Panc1 (cell line): ENCODE measurements at regions not wholly inside any gene's neighbourhood (a gene's known extent, or its start where the extent isn't known, plus 50 kb on each side); places are given as distances from the start of the nearest gene placed in this dataset.

Source experiments
- ATAC-seq: fragments of 200-7000 bp; cut with Tn5 transposase; 2 replicates; pipeline ENCODE4 v1.9.1; 2020; ENCODE audit warnings: mild to moderate bottlenecking, moderate library complexity
- BruUV-seq: library from RNA; stranded (reverse); fragments of 400-500 nt; replicated peaks from 2 replicates; lab custom pipeline; 2021; lab: Mats Ljungman, UMichigan
- CTCF ChIA-PET: fragments of 300-600 bp; sonication (Branson Sonifier 250); formaldehyde crosslinking; loops from one replicate; lab custom pipeline; 2022; ENCODE audit warnings: antibody characterized with exemption; lab: Charles Lee
- POLR2A ChIA-PET: fragments of 300-600 bp; sonication (Branson Sonifier 250); formaldehyde crosslinking; loops from one replicate; lab custom pipeline; 2022; ENCODE audit warnings: antibody characterized with exemption; lab: Charles Lee
- DNase-seq: peaks from one replicate; pipeline ENCODE4 v3.0.0-alpha.2; 2010; ENCODE audit warnings: low read depth, low spot score
- H3K27ac ChIP-seq: 2 replicates; pipeline ENCODE4 v1.5.1; 2011; ENCODE audit warnings: mild to moderate bottlenecking, low read length, inconsistent platforms
- H3K27me3 ChIP-seq: fragments of 200-500 bp; sonication (Bioruptor generic); 2 replicates; pipeline ENCODE4 v1.6.0; 2014; ENCODE audit warnings: low read length, inconsistent platforms; ENCODE audit not compliant: control insufficient read depth, insufficient read depth
- H3K36me3 ChIP-seq: fragments of 200-500 bp; sonication (Bioruptor generic); 2 replicates; pipeline ENCODE4 v1.5.1; 2014; ENCODE audit warnings: inconsistent platforms, mild to moderate bottlenecking, low read length, moderate library complexity; ENCODE audit not compliant: control insufficient read depth, insufficient read depth
- H3K4me1 ChIP-seq: 2 replicates; pipeline ENCODE4 v1.5.1; 2011; ENCODE audit warnings: inconsistent platforms, mild to moderate bottlenecking, low read length, moderate library complexity; ENCODE audit not compliant: control insufficient read depth, insufficient read depth
- H3K4me3 ChIP-seq, 2 experiments: 2 replicates each; pipeline ENCODE4 v1.5.1; 2011 to 2012; ENCODE audit warnings: low read depth in 2 of 2, low read length in 2 of 2, mild to moderate bottlenecking in 2 of 2, inconsistent platforms in 1 of 2, moderate library complexity in 1 of 2
- H3K9me3 ChIP-seq: fragments of 200-500 bp; sonication (Bioruptor generic); 2 replicates; pipeline ENCODE4 v1.5.1; 2014; ENCODE audit warnings: low read depth, mild to moderate bottlenecking, inconsistent platforms, low read length, moderate library complexity; ENCODE audit not compliant: control insufficient read depth, insufficient read depth
- POLR2AphosphoS5 ChIP-seq: IDR thresholded peaks from 2 replicates; pipeline ENCODE4 v1.6.1; 2012; ENCODE audit warnings: mild to moderate bottlenecking, low read depth, low read length, moderate library complexity
- REST ChIP-seq, 2 experiments: IDR thresholded peaks; 2 replicates each; pipeline ENCODE4 v1.6.1; 2011 to 2012; ENCODE audit warnings: low read depth in 2 of 2, control low read depth in 1 of 2, low read length in 1 of 2, mild to moderate bottlenecking in 1 of 2, moderate library complexity in 1 of 2; ENCODE audit not compliant: insufficient read depth in 1 of 2
- SIN3A ChIP-seq: IDR thresholded peaks from 2 replicates; pipeline ENCODE4 v1.6.1; 2012; ENCODE audit warnings: low read depth, mild to moderate bottlenecking, low read length, moderate library complexity, borderline replicate concordance; ENCODE audit not compliant: insufficient read depth
- TCF7L2 ChIP-seq: IDR thresholded peaks from 2 replicates; pipeline ENCODE4 v1.6.1; 2011; ENCODE audit warnings: mild to moderate bottlenecking, low read depth, low read length, inconsistent platforms
- in situ Hi-C: cut with HindIII; loops from 2 replicates; pipeline ENCODE4 v1.10.0; 2016; ENCODE audit warnings: low sequenced_read_pairs, low pct_unique_long_range_greater_than_20kb
- intact Hi-C: fragments of 100-400 bp; cut with micrococcal nuclease; formaldehyde crosslinking; loops from one replicate; pipeline ENCODE4 v1.10.0; 2022; ENCODE audit not compliant: unreplicated experiment
- TF ChIP-seq, protein P1 (sequence below): fragments of 450-650 bp; IDR thresholded peaks from 2 replicates; pipeline ENCODE4 v1.5.1; 2017; ENCODE audit warnings: mild to moderate bottlenecking

- Histone ChIP-seq H3K27ac (no peak overlapping the region), H3K27me3 (no peaks in the 10 kb centered on the region), H3K9me3 (no peaks in the 10 kb centered on the region), H3K36me3 (no peaks in the 10 kb centered on the region), H3K4me3 (no peak overlapping the region), H3K4me1 (no peaks in the 10 kb centered on the region)
- no peak for ATAC-seq
- in situ Hi-C loops (no loop called here), intact Hi-C loops (no loop called here)
- ChIA-PET CTCF (no interaction called here), POLR2A (no interaction called here)
- TF ChIP-seq POLR2AphosphoS5 (no peak), SIN3A (no peak), REST (IDR thresholded peaks at IDR 0.05; ENCODE audit: insufficient read depth in 1 of 2, low read depth in 2 of 2, low read length in 1 of 2) (no peak), TCF7L2 (no peak)
- TF ChIP-seq, protein P1, sequence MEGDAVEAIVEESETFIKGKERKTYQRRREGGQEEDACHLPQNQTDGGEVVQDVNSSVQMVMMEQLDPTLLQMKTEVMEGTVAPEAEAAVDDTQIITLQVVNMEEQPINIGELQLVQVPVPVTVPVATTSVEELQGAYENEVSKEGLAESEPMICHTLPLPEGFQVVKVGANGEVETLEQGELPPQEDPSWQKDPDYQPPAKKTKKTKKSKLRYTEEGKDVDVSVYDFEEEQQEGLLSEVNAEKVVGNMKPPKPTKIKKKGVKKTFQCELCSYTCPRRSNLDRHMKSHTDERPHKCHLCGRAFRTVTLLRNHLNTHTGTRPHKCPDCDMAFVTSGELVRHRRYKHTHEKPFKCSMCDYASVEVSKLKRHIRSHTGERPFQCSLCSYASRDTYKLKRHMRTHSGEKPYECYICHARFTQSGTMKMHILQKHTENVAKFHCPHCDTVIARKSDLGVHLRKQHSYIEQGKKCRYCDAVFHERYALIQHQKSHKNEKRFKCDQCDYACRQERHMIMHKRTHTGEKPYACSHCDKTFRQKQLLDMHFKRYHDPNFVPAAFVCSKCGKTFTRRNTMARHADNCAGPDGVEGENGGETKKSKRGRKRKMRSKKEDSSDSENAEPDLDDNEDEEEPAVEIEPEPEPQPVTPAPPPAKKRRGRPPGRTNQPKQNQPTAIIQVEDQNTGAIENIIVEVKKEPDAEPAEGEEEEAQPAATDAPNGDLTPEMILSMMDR = no peak
- no TSS peak for BruUV-seq
- no peak for DNase-seq
Measured at GRCh38 chr13:84430446-84430845, 548.2 kb upstream of the SLITRK1 start.

- ATAC-seq (no peak), DNase-seq (no peak)
- POLR2A ChIA-PET = no interaction called here
- in situ Hi-C loops = no loop called here
- Histone ChIP-seq H3K27me3 (no peaks in the 10 kb centered on the region), H3K9me3 (no peaks in the 10 kb centered on the region), H3K4me3 (no peak overlapping the region), H3K27ac (no peak overlapping the region), H3K4me1 (no peaks in the 10 kb centered on the region), H3K36me3 (no peaks in the 10 kb centered on the region)
- no TSS peak for BruUV-seq
- CTCF ChIA-PET = no interaction called here
- no peak for TF ChIP-seq REST (IDR thresholded peaks at IDR 0.05; ENCODE audit: insufficient read depth in 1 of 2, low read depth in 2 of 2, low read length in 1 of 2)
- TF ChIP-seq POLR2AphosphoS5 = no peak
- TF ChIP-seq SIN3A = no peak
- TF ChIP-seq TCF7L2 = no peak
- TF ChIP-seq, protein P1 = no peak
- intact Hi-C loops = no loop called here
Measured at GRCh38 chr13:84430015-84430414, 547.7 kb upstream of the SLITRK1 start.
